ENCODE measurements at regions not wholly inside any gene's neighbourhood (a gene's known extent, or its start where the extent isn't known, plus 50 kb on each side); places are given as distances from the start of the nearest gene placed in this dataset.
A peak's percentile ranks its signal among the peaks of the same experiment; 100 is the strongest.

- no peak for DNase-seq
Observed at GRCh38 chr6:87847135-87847829, 145.2 kb upstream of the AKIRIN2 start.

GRCh38 chr6:87846434-87846833 lies 144.4 kb upstream of the AKIRIN2 start:
- DNase-seq, result no peak

GRCh38 chr6:87840324-87840723 lies 138.3 kb upstream of the AKIRIN2 start:
- no peak for DNase-seq

- no peak for DNase-seq
Observed at GRCh38 chr6:87837876-87838275, 135.8 kb upstream of the AKIRIN2 start.

- DNase-seq, result no peak
Observed at GRCh38 chr6:87837444-87837843, 135.4 kb upstream of the AKIRIN2 start.

- peak; percentile 56 for DNase-seq
Observed at GRCh38 chr6:87832025-87832825, 130.2 kb upstream of the AKIRIN2 start.

- DNase-seq, result no peak
Observed at GRCh38 chr6:87830907-87831306, 128.9 kb upstream of the AKIRIN2 start.

GRCh38 chr6:87829622-87830121 lies 127.6 kb upstream of the AKIRIN2 start:
- DNase-seq, result no peak

GRCh38 chr6:87828044-87828443 lies 126.0 kb upstream of the AKIRIN2 start:
- no peak for DNase-seq

GRCh38 chr6:87827346-87827745 lies 125.3 kb upstream of the AKIRIN2 start:
- DNase-seq, result no peak

GRCh38 chr6:87826424-87826823 lies 124.4 kb upstream of the AKIRIN2 start:
- no peak for DNase-seq

- DNase-seq, result no peak
Observed at GRCh38 chr6:87825821-87826221, 123.8 kb upstream of the AKIRIN2 start.

GRCh38 chr6:87824958-87825491 lies 123.0 kb upstream of the AKIRIN2 start:
- no peak for DNase-seq

- no peak for DNase-seq
Observed at GRCh38 chr6:87822011-87822410, 120.0 kb upstream of the AKIRIN2 start.

- no peak for DNase-seq
Observed at GRCh38 chr6:87820343-87820984, 118.4 kb upstream of the AKIRIN2 start.

- DNase-seq, result peak; percentile 27
Observed at GRCh38 chr6:87817183-87817582, 115.2 kb upstream of the AKIRIN2 start.

- DNase-seq, result no peak
Observed at GRCh38 chr6:87815449-87815848, 113.4 kb upstream of the AKIRIN2 start.

GRCh38 chr6:87808005-87808757 lies 106.1 kb upstream of the AKIRIN2 start:
- peak; percentile 91 for DNase-seq

- DNase-seq, result no peak
Observed at GRCh38 chr6:87807475-87807874, 105.4 kb upstream of the AKIRIN2 start.

GRCh38 chr6:87806635-87807034 lies 104.6 kb upstream of the AKIRIN2 start:
- DNase-seq, result no peak

- DNase-seq, result no peak
Observed at GRCh38 chr6:87806099-87806498, 104.1 kb upstream of the AKIRIN2 start.

- DNase-seq, result no peak
Observed at GRCh38 chr6:87803791-87804190, 101.8 kb upstream of the AKIRIN2 start.

GRCh38 chr6:87799651-87800050 lies 97.6 kb upstream of the AKIRIN2 start:
- no peak for DNase-seq
